Heart left ventricle (tissue), 16 donors: ENCODE measurements at regions not wholly inside any gene's neighbourhood (a gene's known extent, or its start where the extent isn't known, plus 50 kb on each side); places are given as distances from the start of the nearest gene placed in this dataset.

ENCODE experiments used
- ATAC-seq, 4 donors: fragments of 200-7000 bp; cut with Tn5 transposase; one replicate each; pipeline ENCODE4 v1.9.1; 2020 to 2022; ENCODE audit warnings: moderate library complexity in 4 of 4, mild to moderate bottlenecking in 3 of 4, moderate number of reproducible peaks in 1 of 4
- DNase-seq, 5 donors: peaks; one replicate each; pipeline ENCODE4 v3.0.0-alpha.2; 2020
- H3K27ac ChIP-seq, 12 donors: fragments of 200-600 bp; sonication (generic) in 4 of 12; one replicate each; pipeline versions ENCODE4 v1.5.0 to v1.8.0; 2016 to 2022; ENCODE audit warnings: mild to moderate bottlenecking in 2 of 12
- H3K27me3 ChIP-seq, 9 donors: fragments of 200-600 bp; sonication (generic) in 2 of 9; one replicate each; pipeline versions ENCODE4 v1.5.1 to v1.8.0; 2016 to 2022; ENCODE audit warnings: mild to moderate bottlenecking in 3 of 9
- H3K36me3 ChIP-seq, 9 donors: fragments of 200-600 bp; sonication (generic) in 2 of 9; one replicate each; pipeline versions ENCODE4 v1.5.0 to v1.8.0; 2018 to 2022; ENCODE audit warnings: mild to moderate bottlenecking in 2 of 9
- H3K4me1 ChIP-seq, 12 donors: fragments of 200-600 bp; sonication (generic) in 4 of 12; one replicate each; pipeline versions ENCODE4 v1.5.0 to v1.8.0; 2016 to 2022; ENCODE audit warnings: mild to moderate bottlenecking in 3 of 12
- H3K4me3 ChIP-seq, 12 donors: fragments of 200-600 bp; sonication (generic) in 4 of 12; one replicate each; pipeline versions ENCODE4 v1.5.0 to v1.8.0; 2017 to 2022; ENCODE audit warnings: mild to moderate bottlenecking in 9 of 12, moderate library complexity in 4 of 12
- H3K9me3 ChIP-seq, 12 donors: fragments of 200-600 bp; sonication (generic) in 4 of 12; one replicate each; pipeline versions ENCODE4 v1.5.0 to v1.8.0; 2016 to 2022; ENCODE audit warnings: mild to moderate bottlenecking in 1 of 12
- CTCF ChIP-seq, 12 donors: fragments of 200-600 bp; sonication (generic) in 4 of 12; IDR thresholded peaks; one replicate each; pipeline versions ENCODE4 v1.5.0 to v1.8.0; 2018 to 2022; ENCODE audit warnings: antibody characterized with exemption in 12 of 12, mild to moderate bottlenecking in 5 of 12
- POLR2A ChIP-seq, 2 donors: fragments of 450-650 bp; IDR thresholded peaks; one replicate each; pipeline ENCODE4 v1.6.1; 2017; ENCODE audit warnings: antibody characterized with exemption in 2 of 2, mild to moderate bottlenecking in 2 of 2, moderate library complexity in 2 of 2
- WGBS, 4 donors: extraction: QIAGEN DNeasy Blood & Tissue Kit in 2 of 4; methylation state at CpG; one replicate each; pipeline versions ENCODE4 v1.1.5 to v1.1.7; 2013 to 2018; 5-methylcytosine and 5-hydroxymethylcytosine counted together
- intact Hi-C, 10 donors: fragments of 100-400 bp; cut with DNase I; formaldehyde crosslinking; loops; one replicate each; pipeline versions ENCODE4 v1.11.1 to v1.14.2; 2022
- donor health status: ischemic (EF 13 %, LVEDD 7.1; RV severe dilation, severe dysfunction).
- donor health status: healthy with polysubstance abuse.
- donor health status: DM: no; HTN: yes; CAD: no.
- donor health status: DM: no; HTN: no; CAD: no.
- donor health status: ischemic (EF 25% LVEDD 6.9; RV normal size, moderate dysfunction).
- donor health status: ischemic (EF 25% LVEDD 5.7; RV mildly dilated, moderate dysfunction).
- donor health status: healthy.
- donor health status: DM: yes; HTN: yes; CAD: no.
- donor health status: ischemic (EF 35%, LVEDD 5.7; RV mildly dilated, moderate dysfunction).
- donor health status: nonischemic (EF 11% LVEDD 7.7; RV severe dilation, severe dysfunction).
- donor health status: DM: yes; HTN: yes; CAD: no.
- donor health status: PGD.
- donor health status: ischemic (EF 29% LVEDD 5.4; RV normal size, mild dysfunction).
- donor health status: nonischemic (EF 23%, LVEDD 6.1; RV moderate dilation, normal function).

GRCh38 chr4:11131491-11131890 is 297.2 kb downstream of the HS3ST1 start:
- no peak overlapping the region for H3K27ac ChIP-seq
- no peak overlapping the region for H3K4me3 ChIP-seq
- WGBS, 4 donors = 76 to 85% (median 83%) methylated on average over 3 of the region's 3 CpGs
- no peaks in the 10 kb centered on the region for H3K36me3 ChIP-seq
- peaks cover 0 to 5% (median 0%) of the 10 kb centered on the region in 12 donors for H3K9me3 ChIP-seq
- no peak for DNase-seq
- ATAC-seq = no peak
- no peak for TF ChIP-seq CTCF (IDR thresholded peaks at IDR 0.05)
- no peak for TF ChIP-seq POLR2A (IDR thresholded peaks at IDR 0.05)
- peaks cover 0 to 13% (median 0%) of the 10 kb centered on the region in 12 donors for H3K4me1 ChIP-seq
- no peaks in the 10 kb centered on the region for H3K27me3 ChIP-seq
- intact Hi-C loops = no loop called here

GRCh38 chr4:11130195-11130970 is 298.3 kb downstream of the HS3ST1 start:
- 69 to 77% (median 75%) methylated on average over 4 of the region's 4 CpGs for WGBS, 4 donors
- TF ChIP-seq POLR2A (IDR thresholded peaks at IDR 0.05) = no peak
- TF ChIP-seq CTCF (IDR thresholded peaks at IDR 0.05) = no peak
- intact Hi-C loops = no loop called here
- H3K9me3 ChIP-seq = peaks cover 0 to 5% (median 0%) of the 10 kb centered on the region in 12 donors
- no peak overlapping the region for H3K4me3 ChIP-seq
- DNase-seq (no peak), ATAC-seq (peak in 3 of 4 donors; percentile 45 to 78 (median 68))
- no peaks in the 10 kb centered on the region for H3K27me3 ChIP-seq
- H3K4me1 ChIP-seq = peaks cover 0 to 13% (median 0%) of the 10 kb centered on the region in 12 donors
- no peaks in the 10 kb centered on the region for H3K36me3 ChIP-seq
- H3K27ac ChIP-seq = no peak overlapping the region

- Histone ChIP-seq H3K27me3 (peaks cover 0 to 4% (median 0%) of the 10 kb centered on the region in 9 donors), H3K4me3 (no peak overlapping the region), H3K9me3 (peaks cover 0 to 9% (median 0%) of the 10 kb centered on the region in 12 donors), H3K27ac (no peak overlapping the region), H3K4me1 (no peaks in the 10 kb centered on the region), H3K36me3 (no peaks in the 10 kb centered on the region)
- ATAC-seq (no peak), DNase-seq (no peak)
- intact Hi-C loops = no loop called here
- TF ChIP-seq CTCF (IDR thresholded peaks at IDR 0.05) = no peak
- no peak for TF ChIP-seq POLR2A (IDR thresholded peaks at IDR 0.05)
- WGBS, 4 donors = 54 to 90% (median 84%) methylated on average over 2 of the region's 2 CpGs
Measured at GRCh38 chr4:11120435-11120834, 308.3 kb downstream of the HS3ST1 start.

- no peak for ATAC-seq
- WGBS, 4 donors = 88 to 100% (median 97%) methylated on average over 1 of the region's 1 CpG
- no peak overlapping the region for H3K27ac ChIP-seq
- H3K9me3 ChIP-seq = peaks cover 0 to 9% (median 0%) of the 10 kb centered on the region in 12 donors
- peaks cover 0 to 4% (median 0%) of the 10 kb centered on the region in 9 donors for H3K27me3 ChIP-seq
- intact Hi-C loops = no loop called here
- no peaks in the 10 kb centered on the region for H3K4me1 ChIP-seq
- H3K4me3 ChIP-seq = no peak overlapping the region
- no peak for TF ChIP-seq POLR2A (IDR thresholded peaks at IDR 0.05)
- no peak for DNase-seq
- H3K36me3 ChIP-seq = no peaks in the 10 kb centered on the region
Measured at GRCh38 chr4:11119474-11119873, 309.2 kb downstream of the HS3ST1 start.
